NCI-H2227 (cell line): ENCODE measurements at regions not wholly inside any gene's neighbourhood (a gene's known extent, or its start where the extent isn't known, plus 50 kb on each side); places are given as distances from the start of the nearest gene placed in this dataset.

Source experiments
- DNase-seq: peaks from one replicate; lab custom pipeline; 2025; ENCODE audit not compliant: unreplicated experiment; lab: John Stamatoyannopoulos, UW

DNA sequence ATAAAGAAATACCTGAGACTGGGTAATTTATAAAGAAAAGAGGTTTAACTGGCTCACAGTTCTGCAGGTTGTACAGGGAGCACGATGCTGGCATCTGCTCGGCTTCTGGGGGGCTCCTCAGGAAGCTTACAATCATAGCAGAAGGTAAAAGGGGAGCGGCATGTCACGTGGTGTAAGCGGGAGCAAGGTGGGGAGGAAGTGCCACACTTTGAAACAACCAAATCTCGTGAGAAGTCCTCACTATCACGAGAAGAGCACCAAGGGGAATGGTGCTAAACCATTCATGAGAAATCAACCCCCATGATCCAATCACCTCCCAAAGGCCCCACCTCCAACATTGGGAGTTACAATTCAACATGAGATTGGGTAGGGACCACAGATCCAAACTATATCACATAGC is 67.7 kb downstream of the AKR1B1 start:
- no peak for DNase-seq

DNA sequence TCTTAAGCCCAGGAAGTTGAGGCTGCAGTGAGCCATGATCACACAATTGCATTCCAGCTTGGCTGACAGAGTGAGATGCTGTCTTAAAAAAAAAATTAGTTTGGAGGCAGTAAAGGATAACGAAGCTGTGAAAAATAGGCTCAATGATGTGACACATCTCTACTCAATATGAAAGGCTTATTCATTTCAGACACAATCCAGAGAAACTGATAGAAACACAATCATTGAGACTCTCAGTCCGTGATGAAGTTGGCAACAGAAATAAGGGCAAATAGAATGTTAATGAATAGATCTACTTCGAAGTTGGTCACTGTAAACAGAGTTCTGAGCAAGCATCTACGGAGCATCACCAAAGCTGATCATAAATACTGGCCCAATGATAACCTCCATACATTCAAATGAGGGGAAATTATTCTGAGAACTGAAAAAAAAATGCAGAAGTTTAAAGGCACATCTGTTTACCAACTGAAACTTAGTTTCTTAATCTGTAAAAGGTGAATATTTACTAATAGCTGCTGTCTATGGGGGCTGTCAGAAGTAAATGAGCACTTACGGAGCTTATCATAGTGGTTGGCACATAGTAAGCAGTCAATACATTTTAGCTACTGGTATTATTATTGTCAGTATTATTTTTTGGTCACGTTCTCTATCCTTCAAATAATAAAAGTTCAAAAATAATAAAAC is 70.4 kb downstream of the AKR1B1 start:
- DNase-seq, result no peak

DNA sequence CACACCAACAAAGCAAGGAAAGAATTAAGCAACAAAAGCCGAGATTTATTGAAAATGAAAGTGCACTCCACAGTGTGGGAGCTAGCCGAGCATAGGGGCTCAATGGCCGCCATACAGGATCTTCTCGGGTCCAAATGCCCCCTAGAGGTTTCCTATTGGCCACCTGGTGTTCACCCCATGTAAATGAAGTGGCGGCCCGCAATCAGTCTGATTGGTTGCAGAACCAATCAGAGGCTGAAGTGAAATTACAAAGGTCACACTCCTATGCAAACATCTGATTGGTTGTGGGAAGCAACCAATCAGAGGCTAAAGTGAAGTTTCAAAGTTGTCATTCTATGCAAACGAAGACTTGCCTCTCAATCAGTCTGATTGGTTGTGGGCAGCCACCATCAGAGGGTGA is 61.8 kb upstream of the SLC35B4 start:
- no peak for DNase-seq

DNA sequence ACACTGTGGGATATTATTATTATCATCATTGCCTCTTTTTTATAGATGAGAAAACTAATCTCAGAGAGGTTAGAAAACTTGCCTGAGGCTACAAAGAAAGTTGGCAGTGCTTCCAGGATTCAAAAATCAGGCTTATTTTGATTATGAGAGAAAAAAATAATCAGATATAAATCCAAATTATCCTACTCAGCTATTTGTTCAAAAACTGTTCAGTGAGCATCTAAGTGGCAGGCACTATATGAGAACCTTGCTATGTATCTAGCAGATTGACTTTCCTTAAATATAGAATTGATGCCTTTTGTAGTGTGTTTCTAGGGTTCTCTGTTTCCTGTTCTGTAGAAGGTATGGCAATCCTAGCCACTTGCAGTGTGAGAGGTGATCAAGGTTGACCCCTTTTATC is 60.0 kb upstream of the SLC35B4 start:
- no peak for DNase-seq

DNA sequence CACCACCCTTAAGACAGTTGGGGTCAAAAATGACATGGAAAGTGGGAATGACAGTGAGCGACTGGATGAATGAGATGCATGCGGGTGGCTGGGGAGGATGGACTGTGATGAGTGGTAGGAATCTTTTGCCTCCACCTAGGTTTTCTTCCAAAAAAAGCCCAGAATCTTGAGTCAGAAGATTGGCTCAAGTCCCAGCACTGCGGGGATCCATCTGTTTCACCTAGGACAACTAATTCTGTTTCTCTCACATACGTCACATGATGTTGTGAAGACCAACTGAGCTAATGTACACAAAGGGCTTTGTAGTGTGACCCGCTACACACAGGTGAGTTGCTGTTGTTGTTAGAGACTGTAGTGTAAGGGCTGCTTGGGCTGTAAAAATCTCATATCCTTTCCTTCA is 58.5 kb upstream of the SLC35B4 start:
- DNase-seq, result no peak

DNA sequence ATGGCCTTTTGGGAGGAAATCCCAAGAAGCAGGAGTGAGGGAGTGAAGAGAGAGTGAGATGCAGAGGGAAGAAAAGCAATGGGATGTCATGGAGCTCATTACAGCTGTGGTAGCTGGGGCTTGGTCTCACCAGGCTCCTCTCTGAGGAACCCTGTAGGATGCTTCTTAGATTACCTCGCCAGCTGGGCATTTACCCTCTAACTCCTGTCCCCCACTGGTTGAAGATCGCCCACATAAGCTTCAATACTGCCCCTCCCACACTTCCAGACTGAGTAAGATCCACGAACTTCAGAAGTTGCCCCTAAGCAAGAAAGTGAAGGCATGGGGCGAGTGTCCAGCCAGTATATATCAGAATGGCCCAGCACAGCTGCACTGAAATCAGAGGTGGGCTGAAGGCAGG is 58.1 kb upstream of the SLC35B4 start:
- DNase-seq, result no peak

- no peak for DNase-seq
Measured at GRCh38 chr7:134374291-134374690, 57.6 kb upstream of the SLC35B4 start.

DNA sequence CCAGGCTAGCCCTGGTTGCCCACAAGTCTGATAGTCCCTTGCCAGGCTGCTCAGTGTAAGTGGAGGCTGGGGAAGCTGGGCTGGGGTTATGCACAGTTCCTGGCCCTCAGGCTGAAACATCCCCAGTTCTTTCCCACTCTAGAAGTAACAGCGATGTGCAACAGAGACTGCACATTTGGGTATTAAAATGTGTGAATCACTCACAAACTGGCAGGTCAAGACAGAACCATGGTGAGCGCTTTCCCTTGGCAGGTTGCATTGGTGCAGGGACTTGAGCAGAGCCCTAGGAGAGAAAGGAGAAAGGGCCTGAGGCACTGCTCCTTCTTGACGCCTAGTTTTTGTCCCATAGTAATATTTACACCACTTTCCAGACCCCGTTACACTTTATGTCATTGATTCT is 56.1 kb upstream of the SLC35B4 start:
- DNase-seq, result no peak

DNA sequence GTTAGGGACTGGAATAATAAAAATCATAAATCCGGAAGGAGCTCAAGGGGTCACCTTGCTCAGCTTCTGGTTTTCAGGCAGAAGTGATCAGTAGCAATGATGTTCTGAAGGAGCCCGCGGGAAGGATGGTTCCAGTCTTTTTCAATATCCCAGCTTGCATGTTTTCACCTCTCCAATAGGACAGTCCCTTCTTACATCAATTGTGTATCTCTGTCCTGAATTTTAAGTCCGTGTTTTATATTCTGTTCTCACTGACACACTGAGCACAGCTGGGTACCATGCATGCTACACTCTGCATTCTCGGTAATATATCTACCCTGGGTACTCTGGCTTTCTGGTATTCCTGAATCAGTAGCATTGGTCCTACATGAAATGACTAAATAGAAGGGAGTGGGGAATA is 55.2 kb upstream of the SLC35B4 start:
- no peak for DNase-seq

DNA sequence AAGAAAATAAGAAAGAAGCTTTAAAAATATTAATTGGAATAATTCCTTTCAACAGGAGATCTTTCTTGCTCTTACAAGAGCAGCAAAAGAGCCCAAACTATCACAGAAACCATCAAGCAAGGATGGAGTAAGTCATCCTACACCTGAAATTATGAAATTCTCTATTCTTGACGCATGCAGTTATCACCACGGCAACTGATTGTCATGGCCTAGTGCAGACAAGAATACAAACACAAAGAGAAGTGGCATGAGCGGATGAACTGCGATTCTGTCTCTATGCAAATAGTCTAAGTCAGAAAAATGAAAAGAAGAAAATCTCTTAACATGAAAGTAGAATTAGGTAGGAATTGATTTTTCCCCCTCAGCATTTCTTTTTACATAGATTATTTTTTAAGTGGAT is 54.8 kb upstream of the SLC35B4 start:
- DNase-seq, result peak; percentile 27

DNA sequence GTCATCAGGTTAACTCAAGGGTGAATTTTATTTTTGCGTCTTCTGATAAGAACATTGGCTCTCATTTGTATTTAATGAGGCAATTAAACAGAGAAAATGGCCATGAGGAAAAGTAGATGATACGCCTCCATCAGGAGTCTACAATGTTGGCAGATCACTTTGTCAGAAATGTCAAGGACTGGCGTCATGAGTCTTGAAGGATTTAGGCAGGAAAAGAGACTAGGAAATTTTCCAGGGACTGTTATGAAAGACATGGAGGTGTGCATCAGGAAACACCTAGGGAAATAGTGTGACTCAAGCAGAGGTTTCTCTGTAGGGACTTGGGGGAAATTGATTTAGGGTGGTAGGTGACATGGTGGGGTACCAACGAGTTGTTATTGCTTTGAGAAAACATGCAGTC is 53.4 kb upstream of the SLC35B4 start:
- DNase-seq, result no peak

DNA sequence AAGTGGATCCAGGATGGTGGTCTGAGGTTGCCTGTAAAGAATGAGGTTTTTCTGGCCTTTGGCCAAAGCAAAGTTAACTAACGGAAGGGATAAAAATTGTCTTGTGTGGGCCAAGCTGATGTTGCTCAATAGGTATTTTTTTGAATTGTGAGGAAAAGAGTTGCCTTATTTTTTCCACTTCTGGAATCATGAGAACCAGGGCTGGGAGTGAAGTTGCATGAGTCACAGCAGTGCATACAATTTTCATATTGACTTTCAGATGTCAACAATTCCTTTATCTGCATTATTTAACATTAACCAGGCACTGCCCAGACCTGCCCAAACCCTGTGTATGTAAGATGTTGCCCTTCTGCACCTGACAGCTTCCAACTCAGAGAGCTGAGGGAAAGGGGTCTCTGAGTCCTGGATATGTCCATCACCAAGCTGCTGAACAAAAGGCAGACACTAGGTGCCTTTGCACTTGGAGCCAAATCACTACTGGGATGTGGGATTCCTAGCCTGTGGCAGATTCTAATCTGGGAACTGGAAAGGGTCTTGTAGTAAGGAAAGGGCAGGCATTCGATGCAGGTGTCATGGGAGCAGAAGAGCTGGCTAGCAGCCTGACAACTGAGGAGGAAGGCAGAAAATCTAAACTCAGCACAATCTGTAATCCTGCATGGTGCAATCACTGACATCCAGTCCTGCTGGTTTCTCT is 52.3 kb upstream of the SLC35B4 start:
- DNase-seq, result no peak

- DNase-seq, result no peak
Measured at GRCh38 chr7:134367956-134368749, 51.4 kb upstream of the SLC35B4 start.
